ENCODE measurements at regions not wholly inside any gene's neighbourhood (a gene's known extent, or its start where the extent isn't known, plus 50 kb on each side); places are given as distances from the start of the nearest gene placed in this dataset.
"Not testable (repeated sequence)": the region's sequence is repeated elsewhere in the genome, so short reads cannot be mapped to it uniquely, and the experiment has no call there.

DNA sequence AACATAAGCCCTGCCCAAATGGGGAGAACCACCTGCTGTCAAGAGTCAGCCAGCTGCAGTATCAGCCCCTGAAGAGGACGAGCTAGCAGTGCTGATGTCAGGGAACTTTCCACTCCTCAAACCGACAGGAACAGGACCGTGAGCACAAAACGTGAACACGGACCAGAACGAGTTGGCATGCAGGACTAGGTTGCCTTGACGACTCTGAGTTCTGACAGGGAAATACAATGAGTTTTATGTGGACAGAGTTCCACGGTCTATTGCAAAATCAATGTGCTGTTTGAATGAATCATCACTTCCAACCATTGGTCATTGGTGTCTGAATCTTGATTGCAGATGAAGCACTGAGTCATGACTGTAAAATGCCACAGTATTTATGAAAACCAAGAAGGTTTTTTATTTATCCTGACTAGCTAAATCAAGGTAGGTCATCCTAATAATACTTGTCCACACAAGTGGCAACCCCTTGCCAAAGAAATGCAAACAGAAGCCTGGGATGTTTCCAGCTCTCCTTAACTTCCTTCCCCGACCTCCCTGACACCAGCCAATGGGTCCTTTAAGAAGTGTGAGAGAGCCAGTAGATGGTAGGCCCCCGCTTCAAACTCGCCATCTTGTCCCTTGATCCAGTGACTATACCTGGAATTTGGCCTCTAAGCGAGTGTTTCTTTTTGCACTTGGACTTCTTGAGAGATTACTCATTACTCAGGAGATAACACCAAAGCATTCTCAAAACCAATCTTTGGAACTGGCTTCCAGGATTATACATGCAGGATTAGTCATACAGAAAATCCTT is 119.6 kb downstream of the ASB7 start:
- DNase-seq, result no peak

DNA sequence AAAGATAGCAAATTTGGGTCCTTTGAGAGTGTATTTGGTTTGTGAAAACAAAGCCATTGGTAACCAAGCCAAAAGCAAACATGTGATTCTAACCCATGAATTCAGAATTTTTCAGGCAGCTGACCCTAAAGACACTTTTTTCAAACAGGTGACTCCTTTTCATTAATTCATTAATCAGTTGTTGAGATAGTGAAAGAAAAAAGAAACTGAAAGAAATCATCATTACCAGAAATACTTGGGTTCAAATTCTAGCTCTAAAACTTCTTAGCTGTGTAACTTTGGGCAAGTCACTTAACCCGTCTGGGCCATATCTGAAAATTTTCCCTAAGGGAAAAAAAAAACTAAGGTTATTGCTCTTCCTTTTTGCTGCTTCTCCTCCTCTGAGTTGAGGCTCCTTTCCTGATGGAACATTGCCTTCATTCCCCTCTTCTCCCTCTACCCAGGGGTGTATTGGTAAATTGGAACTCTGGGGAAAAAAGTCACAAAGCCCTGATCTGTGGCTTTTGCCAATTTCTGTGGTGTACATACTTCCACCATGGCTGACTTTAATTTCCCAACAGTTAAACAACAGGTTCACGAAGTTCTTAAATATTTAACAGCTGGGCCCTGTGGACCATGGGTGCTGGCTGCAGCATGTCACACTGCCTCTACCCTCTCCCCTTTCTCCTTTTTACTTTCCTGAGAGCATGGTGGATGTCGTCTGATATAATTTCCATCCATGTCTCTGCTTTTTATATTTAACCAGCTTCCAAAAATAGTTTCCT is 120.3 kb downstream of the ASB7 start:
- DNase-seq, result no peak

DNA sequence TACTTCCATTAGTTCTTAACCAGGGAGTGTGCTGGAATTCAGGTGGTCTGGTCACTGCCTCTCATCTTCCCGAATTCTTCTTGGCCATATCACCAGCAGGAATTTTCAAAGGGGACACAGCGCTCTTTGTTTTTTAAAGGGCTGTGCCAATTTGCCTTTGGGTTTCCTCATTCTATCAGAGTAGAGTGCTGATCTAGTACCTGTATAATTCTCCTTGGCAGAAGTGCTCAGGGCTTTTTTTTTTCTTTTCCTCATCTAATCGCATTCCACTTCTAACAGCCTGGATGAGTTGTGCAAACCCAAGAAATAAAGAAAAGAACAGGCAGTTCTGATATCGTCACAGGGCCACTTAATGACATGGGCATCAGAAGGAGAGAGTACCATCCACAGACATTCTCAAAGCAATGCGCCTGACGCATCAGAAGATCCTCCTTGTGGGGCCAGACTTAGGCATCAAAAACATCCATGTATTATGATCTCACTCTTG is 121.0 kb downstream of the ASB7 start:
- DNase-seq, result no peak

DNA sequence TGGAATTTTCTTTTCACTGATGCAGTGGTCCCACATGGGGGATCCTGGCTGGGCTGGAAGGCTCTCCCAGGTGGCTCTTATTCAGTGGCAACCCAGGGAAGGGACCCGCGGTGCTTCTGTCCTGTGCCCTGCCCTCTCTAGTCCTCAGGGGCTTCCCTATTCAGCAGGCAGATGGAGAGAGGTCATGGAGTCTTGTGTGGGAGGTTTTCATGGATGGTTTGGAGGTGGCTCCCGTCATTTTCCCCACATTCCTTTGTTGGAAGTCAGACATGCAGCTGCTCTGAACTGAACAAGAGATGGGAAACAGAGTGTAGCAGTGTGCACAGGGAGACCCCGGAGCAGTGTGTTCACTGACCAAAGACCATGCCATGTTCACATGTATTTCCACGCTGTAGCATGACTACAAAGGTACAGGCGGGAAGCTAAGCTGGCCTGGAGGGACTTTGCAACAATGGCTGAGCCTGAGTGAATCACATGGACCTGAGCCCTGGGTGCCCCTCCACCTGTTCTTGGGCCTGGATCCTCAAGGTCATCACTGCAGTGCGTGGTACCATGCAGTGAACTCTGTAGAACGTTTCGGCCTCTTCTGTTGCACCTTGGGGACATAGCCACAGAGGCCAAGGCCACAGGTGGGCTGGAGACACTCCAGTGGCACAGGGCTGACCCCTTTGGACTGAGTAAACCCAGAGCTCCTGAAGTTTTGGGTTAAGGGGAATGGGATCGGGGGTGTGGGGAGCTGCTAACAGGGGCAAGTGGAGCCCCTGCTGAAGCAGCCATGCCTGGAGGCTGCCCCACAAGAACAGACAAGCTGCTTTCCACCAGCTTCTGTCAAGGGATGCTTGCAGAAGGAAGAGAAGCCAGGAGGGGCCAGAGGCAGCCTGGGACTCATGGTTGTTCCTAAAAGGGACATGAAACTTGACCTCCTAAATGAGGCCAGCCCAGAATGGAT is 123.0 kb downstream of the ASB7 start:
- DNase-seq, result no peak

DNA sequence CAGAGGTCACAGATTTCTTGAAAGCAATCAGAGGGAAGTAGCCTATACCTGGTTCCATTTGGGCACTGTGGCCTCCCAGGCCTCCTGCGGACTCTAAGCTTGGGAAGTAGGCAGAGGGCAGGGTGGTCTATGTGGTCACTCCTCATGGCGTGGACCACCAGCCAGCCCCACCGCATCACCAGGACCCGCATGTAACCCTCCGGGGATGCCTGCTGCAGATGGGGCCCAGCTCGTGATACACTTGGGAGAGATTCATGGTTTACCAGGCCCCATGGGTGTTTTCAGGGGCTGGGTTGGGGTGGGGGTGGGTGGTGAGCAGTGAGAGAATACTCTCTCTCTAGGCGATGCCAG is 123.7 kb downstream of the ASB7 start:
- no peak for DNase-seq

DNA sequence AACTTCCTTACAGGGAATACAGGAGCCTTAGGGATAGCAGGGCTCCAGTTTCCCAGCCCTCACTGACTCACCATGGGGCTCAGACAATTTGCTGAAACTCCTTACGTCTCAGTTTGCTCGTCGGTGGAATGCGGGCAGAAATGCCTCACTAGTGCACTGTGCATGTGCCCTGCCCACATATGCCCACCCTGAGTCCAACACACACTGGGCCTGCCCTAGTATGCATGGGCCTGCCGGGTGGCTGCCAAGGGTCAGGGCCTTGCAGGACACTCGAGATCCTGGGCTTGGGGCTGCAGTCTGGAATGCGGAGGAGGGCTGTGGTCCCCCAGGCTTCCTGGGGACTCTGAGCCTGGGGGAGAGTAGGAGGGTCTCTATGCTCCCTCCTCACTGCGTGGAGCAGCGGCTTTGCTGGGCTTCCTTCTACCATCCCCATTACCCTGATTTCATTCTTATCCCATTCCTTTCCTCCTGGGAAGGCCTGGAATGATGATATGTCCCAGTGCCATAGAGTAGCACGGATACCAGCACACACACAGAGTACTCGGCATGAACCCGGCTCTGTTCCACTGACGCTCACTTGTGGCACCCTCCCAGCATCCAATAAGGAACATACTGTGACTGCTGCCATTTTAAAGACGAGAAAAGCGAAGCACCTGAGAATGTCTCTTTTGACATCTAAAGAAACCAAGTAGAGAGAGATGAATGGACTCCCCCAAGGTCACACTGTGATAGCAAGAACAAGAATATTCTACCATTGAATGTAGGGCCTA is 124.2 kb downstream of the ASB7 start:
- DNase-seq, result no peak

DNA sequence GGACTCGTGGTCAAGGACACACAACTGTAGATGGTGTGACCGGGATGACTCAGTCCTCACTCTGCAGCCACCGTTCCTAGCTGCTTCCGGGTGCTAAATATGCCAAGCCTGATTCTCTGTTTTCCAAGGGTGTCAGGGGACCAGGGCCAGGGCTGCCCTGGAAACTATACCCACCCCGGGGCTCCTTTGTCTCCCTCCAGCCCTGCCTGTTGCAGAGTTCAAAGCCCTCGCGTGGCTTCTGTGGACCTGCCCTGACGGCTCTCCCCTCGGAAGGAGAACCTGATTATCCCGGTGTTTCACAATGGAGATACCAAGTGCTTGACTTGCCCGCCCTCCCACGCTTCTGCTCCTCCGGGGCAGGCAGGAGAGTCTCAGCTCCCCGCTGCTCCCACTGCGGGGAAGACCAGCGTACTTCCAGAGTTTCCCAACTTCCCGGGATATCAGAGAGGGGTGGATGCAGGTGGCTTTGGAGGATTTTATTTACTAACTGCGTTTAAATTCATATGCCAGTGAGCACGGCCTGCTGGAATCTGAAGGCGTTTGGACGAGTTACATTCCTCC is 125.0 kb downstream of the ASB7 start:
- DNase-seq, result no peak

DNA sequence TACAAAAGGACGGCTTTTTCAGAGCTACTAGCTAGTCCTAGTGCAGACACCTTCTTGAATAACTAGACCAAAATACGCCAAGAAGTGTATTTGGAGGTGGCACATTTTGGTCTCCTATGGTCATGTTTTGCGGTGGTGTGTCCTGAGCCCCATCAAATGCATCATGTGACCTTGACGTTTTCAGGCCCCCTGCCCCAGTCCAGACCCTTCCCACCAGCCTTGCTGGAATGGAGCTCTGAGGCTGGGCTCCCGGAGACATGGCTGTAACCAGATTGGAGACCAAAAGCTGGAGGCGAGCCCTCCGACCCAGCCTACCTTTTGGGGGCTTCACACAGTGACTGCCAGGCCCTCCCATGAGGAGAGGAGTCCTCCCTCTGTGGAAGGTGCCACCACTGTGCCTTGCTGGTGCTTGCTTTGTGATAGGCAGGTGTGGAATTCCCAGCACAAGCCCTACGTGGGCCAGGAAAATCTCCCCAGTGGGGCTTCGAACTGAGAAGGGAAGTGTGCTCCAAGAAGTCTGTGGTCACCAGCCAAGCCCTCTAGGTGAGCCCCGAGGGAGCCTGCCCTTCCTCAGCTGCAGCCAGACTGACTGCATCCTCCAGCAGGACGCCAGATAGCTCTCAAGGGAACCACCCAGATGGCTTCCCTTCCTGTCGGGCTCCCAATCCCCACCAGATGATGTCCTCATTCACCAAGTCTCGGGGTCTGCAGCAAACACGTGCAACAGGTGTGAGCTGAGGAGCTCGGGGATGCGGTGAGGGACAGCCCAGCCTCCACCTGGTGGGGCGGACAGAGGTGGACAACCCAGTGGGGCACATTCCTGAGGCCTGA is 126.2 kb downstream of the ASB7 start:
- DNase-seq, result no peak

DNA sequence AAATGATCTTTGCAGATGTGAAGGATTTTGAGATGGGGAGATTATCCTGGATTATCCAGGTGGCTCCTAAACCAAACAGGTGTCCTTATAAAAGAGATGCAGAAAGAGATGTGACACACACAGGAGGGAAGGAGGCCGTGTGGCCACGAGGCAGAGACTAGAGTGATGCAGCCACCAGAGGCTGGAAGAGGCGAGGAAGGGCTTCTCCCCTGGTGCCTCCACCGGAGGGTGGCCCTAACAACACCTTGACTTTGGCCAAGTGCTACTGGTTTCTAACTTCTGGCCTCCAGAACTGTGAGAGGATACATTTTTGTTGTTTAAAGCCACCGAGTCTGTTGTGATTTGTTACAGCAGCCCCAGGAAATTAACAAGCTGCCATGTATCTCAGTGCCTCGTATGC is 127.1 kb downstream of the ASB7 start:
- no peak for DNase-seq

DNA sequence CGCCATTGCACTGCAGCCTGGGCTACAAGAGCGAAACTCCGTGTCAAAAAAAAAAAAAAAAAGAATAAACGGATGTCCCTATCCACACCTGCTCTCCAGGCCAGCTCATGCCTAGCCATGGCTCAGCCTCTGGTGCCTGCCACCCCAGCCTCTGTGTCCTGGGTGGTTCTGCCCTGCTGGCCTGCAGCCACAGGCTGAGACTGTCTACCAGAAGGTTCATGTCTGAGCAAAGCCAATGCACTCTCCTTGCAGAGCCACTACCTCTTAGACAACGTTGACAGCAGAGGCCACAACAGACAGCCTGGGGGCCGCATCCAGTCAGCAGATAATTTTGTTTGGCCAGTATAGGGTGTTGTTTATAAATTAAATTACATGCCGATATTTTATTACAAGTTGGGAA is 127.7 kb downstream of the ASB7 start:
- no peak for DNase-seq

DNA sequence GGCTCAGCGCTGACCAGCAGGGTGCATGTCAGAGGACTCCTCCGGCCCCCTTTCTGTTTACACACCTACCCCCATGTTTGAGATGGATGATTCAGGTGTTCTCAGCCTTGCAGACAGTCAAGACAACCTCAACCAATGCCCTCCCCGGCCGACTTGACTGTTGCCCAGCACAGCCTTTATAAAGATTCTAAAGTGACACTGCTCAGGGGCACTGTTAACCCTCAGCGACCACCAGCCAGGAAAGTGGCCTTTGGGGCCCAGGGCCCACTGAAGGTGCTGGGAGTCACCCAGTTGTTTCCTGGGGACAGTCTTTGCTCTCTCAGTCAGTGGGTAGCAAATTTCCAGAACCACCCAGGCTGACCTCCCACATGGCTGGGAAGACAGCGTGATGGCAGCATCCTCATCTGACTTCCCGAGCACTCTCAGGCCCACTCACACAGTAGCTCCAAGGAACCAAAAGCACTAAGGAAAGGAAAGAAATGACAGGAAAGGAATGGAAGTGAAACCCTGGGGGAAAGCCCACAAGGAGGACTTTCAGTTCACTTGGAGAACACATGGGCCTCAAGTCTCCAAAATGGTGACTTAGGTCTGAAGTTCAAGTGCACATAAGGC is 128.4 kb downstream of the ASB7 start:
- no peak for DNase-seq

DNA sequence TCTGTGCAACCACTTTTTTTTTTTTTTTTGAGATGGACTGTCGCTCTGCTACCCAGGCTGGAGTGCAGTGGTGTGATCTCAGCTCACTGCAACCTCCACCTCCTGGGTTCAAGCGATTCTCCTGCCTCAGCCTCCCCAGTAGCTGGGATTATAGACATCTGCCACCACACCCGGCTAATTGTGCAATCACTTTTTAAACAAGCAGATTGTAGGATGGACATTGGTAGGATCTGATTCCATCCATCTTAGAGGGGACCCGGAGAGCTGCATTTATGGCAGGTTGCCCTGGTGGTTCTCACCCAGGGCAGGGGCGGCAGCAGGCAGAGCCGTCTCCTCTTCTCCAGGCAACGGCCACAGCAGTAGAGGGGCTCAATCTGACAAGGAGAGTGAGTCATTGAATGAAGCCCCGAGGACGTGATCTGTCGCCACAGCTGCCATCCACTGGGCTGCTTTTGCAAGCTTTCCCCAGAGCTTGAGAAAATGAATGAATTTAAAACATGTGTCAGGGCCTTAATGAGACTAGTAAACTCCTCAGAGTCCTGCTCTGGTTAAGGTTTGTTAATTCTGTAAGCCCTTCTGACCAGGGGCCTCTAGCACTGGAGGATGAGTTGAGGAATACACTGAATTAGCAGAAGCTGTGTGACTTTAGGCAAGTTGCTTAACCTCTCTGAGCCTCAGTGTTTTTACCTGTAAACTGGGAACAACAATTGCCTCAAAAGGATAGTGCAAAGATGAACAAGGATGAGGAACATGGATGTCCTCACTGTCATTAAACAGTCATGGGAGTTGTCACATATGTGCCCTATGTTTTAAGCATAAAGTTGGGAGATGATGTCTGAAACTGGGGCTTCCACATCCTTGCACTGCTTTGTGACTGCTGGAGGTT is 129.1 kb downstream of the ASB7 start:
- no peak for DNase-seq

DNA sequence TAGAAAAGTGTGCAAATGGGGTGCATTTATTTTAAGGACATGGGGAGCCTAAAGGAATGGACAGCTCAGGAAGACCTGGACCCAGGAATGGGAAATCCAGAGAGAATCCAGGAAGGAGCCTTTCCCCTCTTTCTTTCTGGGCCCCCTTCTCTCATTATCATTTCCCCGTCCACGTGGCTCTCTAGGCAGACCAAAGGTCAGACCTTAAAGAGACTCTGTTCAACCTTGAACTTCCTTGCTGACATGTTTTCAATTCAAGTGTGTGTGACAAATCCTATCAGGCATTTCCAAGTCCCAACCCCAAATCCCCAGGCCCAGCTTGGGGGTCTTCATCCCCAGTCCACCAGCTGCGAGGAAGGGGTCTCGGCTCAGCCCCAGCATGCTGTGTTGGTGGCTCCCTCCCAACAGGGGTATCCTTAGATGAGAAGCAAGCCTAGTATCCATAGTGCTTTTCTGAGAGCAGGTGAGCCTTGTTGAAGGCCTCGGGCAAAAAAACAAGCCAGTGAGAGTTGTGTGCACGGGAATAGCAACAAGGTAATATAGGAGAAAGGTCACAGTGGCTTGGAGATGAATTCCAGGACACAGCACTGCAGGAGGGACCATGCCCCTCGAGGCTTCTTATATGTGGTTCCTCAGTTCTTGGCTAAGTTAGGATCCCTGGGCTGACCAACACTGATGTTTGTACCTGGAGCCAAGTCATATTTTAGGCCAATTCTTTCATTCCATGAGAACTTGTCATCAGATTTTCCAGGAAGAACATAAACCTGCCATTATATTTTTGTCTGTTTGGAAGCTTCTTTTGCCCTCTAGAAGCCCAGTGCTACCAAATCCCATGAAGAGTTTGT is 130.0 kb downstream of the ASB7 start:
- DNase-seq, result no peak

DNA sequence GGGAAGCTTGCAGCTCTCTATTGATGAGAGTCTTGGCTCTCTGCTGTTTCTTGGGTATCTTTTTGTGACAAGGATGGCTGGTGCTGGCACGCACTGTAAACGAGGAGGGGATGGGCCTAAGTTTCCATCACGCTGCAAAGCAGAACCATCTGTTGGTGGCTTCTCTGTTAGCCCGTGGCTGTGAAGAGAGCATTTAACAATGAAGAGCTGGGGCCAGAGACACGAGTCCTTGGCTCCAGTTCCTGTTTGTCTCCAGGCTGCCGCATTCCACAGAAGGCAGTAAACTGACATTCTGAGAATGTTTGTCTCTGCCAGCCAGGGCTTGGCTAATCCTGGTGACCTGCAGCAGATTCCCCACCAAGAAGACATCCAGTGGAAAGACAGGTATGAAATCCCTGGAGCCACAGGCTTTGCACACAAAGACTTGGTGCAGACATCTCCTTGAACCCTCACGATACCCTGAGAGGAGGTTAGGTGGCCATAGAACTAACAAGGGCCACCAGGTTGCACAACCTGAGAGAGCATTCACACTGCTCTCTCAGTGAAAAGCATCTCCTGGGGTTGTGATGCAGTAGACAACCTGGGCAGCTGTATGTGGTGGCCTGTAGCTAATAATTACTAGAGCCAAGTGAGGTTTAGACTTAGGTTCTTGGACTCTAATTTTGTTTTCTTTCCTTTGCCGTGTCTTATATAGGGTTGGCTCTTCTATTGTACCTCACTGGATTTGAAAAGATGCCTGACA is 130.9 kb downstream of the ASB7 start:
- no peak for DNase-seq

DNA sequence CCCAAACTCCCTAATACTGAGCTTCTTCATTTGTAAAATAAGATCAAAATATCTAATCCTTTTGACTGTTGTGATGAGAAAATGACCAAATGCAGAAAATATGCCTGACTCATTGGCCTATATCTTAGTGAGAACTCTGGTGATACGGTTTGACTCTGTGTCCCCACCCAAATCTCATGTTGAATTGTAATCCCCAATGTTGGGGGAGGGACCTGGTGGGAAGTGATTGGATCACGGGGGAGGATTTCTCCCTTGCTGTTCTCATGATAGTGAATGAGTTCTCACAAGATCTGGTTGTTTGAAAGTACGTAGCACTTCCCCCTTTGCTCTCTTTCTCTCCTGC is 131.4 kb downstream of the ASB7 start:
- not testable (repeated sequence) for DNase-seq

DNA sequence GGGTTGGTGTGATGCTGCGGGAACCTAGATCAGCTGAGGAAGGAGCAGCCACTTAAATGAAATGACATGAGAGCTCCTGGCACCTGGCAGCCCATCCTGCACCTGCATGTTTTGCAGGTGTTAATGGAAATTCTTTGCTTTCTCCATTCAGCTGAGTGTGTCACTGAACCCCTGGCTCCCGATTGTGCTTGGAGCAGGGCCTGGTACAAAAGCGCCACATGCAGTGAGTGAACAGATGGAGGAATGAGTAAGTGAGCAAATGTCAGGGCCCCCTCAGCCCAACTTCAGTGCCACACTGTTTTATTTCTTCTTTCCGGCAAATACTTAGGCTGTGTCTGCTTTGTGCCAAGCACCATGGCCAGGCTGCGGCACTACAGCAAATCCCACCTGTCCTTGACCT is 132.2 kb downstream of the ASB7 start:
- no peak for DNase-seq

DNA sequence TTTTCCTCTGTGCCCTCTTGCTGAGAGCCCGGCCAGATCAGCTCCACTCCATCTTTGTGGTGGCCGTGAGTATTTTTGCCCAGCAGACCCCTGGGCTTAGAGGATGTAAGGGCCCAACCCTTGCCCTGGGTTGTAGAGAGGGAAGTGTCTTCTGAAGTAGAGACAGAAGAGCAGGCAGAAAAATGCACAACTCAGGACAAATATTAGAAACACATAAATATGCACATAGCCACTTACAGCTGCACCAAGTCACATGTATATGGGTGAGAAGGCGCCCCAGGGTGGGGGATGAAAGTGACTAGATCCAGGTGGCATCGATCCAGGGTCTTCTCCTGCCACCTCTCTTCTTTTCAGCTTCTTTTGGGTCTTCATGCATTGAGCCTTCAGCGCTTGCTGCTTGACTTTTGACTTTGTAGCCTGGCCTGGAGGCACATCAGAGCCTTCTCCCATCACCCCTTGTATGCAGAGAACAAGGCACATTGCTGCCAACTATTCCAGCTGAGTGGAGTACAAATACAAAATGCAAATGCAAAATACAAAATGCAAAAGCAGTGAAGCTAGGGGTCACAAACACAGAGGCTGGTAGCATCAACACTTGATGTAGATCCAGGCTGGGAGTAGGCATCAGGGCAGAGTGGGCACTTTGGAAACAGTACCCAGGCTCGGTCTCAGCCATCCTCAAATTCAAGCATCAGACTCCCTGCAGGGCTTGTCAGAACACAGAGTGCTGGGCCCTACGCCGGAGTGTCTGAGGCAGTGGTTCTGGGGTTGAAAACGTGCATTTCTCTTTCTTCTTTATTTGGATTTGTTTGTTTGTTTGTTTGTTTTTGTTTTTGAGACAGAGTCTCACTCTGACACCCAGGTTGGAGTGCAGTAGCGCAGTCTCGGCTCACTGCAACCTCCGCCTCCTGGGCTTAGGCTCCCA is 133.0 kb downstream of the ASB7 start:
- no peak for DNase-seq
